ENCODE measurements at regions not wholly inside any gene's neighbourhood (a gene's known extent, or its start where the extent isn't known, plus 50 kb on each side); places are given as distances from the start of the nearest gene placed in this dataset.

- Histone ChIP-seq H4K20me1 (no peaks in the 10 kb centered on the region), H3K4me3 (no peak overlapping the region), H3K36me3 (no peaks in the 10 kb centered on the region), H3K9ac (no peak overlapping the region), H3K27ac (no peak overlapping the region), H3K27me3 (no peaks in the 10 kb centered on the region), H3K9me3 (no peaks in the 10 kb centered on the region), H3K4me2 (no peak overlapping the region), H3K4me1 (no peaks in the 10 kb centered on the region)
- no peak for TF ChIP-seq Cebpa-rat (IDR thresholded peaks at IDR 0.05)
These were observed 329.3 kb upstream of the ADCY2 start for GRCh38 chr5:7066471-7067235.

DNA sequence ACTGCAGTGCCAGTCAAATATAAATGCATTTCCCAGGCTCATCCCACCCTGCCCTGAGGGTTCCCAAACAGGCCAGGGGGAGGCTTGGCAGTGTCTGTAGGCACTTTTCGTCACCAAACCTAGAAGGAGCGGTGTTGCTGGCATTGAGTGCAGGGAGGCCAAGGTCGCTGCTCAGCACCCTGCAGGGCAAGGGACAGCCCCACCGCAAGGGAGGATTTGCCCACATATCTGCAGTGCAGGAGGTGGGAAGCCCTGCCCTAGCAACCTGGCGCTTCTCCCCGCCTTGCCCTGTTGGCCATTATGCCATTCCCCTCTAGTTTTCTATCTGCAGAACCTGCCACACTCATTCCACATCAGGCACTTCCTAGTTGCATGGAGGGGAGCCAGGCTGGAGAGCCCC lies 327.8 kb upstream of the ADCY2 start:
- no peaks in the 10 kb centered on the region for H3K4me1 ChIP-seq
- TF ChIP-seq Cebpa-rat (IDR thresholded peaks at IDR 0.05): no peak
- no peak overlapping the region for H3K27ac ChIP-seq
- no peak overlapping the region for H3K4me2 ChIP-seq
- H3K9me3 ChIP-seq: no peaks in the 10 kb centered on the region
- H3K27me3 ChIP-seq: no peaks in the 10 kb centered on the region
- H3K4me3 ChIP-seq: no peak overlapping the region
- H3K9ac ChIP-seq: no peak overlapping the region
- H4K20me1 ChIP-seq: no peaks in the 10 kb centered on the region
- H3K36me3 ChIP-seq: no peaks in the 10 kb centered on the region

GRCh38 chr5:7068899-7069298 lies 327.0 kb upstream of the ADCY2 start:
- Histone ChIP-seq H3K36me3 (no peaks in the 10 kb centered on the region), H3K4me2 (no peak overlapping the region), H4K20me1 (no peaks in the 10 kb centered on the region), H3K27ac (no peak overlapping the region), H3K4me3 (no peak overlapping the region), H3K4me1 (no peaks in the 10 kb centered on the region), H3K9ac (no peak overlapping the region), H3K27me3 (no peaks in the 10 kb centered on the region), H3K9me3 (no peaks in the 10 kb centered on the region)
- no peak for TF ChIP-seq Cebpa-rat (IDR thresholded peaks at IDR 0.05)

DNA sequence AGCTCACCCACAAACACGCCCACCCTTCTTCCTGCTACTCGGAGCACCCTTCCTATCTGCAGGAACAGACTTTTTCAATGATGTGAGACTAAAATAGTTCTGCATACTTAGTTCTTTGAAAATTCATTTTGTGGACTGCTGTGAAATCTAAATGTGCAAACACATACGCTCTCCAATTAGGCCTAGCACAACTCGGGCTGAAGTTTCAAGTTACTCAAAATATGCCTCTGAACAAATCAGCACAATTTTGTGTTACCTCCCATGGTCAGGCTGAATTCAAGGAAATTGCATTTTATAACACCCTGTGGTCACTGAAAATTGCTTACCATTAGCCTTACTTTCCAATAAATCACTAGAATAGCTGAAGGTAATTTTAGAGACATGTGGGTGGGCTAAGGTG lies 323.8 kb upstream of the ADCY2 start:
- no peaks in the 10 kb centered on the region for H3K4me1 ChIP-seq
- H3K4me2 ChIP-seq: no peak overlapping the region
- no peaks in the 10 kb centered on the region for H3K9me3 ChIP-seq
- no peak overlapping the region for H3K4me3 ChIP-seq
- H3K9ac ChIP-seq: no peak overlapping the region
- no peaks in the 10 kb centered on the region for H3K36me3 ChIP-seq
- TF ChIP-seq Cebpa-rat (IDR thresholded peaks at IDR 0.05): no peak
- H4K20me1 ChIP-seq: no peaks in the 10 kb centered on the region
- H3K27me3 ChIP-seq: no peaks in the 10 kb centered on the region
- no peak overlapping the region for H3K27ac ChIP-seq

DNA sequence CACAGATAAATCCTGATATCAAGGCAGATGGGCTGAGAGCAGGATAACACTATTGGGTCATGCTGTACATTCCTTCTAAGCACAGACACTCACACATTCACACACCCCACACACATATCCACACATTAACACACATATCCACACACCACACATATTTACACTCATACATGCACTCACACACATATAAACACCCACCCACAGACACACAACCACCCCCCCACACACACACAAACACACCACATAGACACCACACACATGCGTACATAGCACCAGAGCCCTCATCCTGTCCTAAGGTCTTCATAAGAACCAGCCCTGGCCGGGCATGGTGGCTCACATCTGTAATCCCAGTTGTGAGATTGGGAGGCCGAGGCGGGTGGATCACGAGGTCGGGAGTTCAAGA lies 322.3 kb upstream of the ADCY2 start:
- no peak for TF ChIP-seq Cebpa-rat (IDR thresholded peaks at IDR 0.05)
- Histone ChIP-seq H4K20me1 (no peaks in the 10 kb centered on the region), H3K9ac (no peak overlapping the region), H3K27me3 (no peaks in the 10 kb centered on the region), H3K4me1 (no peaks in the 10 kb centered on the region), H3K4me3 (no peak overlapping the region), H3K4me2 (no peak overlapping the region), H3K9me3 (no peaks in the 10 kb centered on the region), H3K36me3 (no peaks in the 10 kb centered on the region), H3K27ac (no peak overlapping the region)

GRCh38 chr5:7074176-7074575 lies 321.8 kb upstream of the ADCY2 start:
- no peaks in the 10 kb centered on the region for H3K27me3 ChIP-seq
- no peak overlapping the region for H3K4me2 ChIP-seq
- H3K27ac ChIP-seq: no peak overlapping the region
- H3K4me3 ChIP-seq: no peak overlapping the region
- TF ChIP-seq Cebpa-rat (IDR thresholded peaks at IDR 0.05): no peak
- no peaks in the 10 kb centered on the region for H3K36me3 ChIP-seq
- H3K9me3 ChIP-seq: no peaks in the 10 kb centered on the region
- no peaks in the 10 kb centered on the region for H4K20me1 ChIP-seq
- H3K4me1 ChIP-seq: no peaks in the 10 kb centered on the region
- no peak overlapping the region for H3K9ac ChIP-seq

GRCh38 chr5:7075470-7075869 lies 320.5 kb upstream of the ADCY2 start:
- no peak for TF ChIP-seq Cebpa-rat (IDR thresholded peaks at IDR 0.05)
- no peaks in the 10 kb centered on the region for H3K9me3 ChIP-seq
- H3K4me2 ChIP-seq: no peak overlapping the region
- H3K4me1 ChIP-seq: no peaks in the 10 kb centered on the region
- no peak overlapping the region for H3K9ac ChIP-seq
- H3K27ac ChIP-seq: no peak overlapping the region
- no peaks in the 10 kb centered on the region for H3K27me3 ChIP-seq
- H3K4me3 ChIP-seq: no peak overlapping the region
- no peaks in the 10 kb centered on the region for H3K36me3 ChIP-seq
- H4K20me1 ChIP-seq: no peaks in the 10 kb centered on the region

GRCh38 chr5:7078101-7078500 lies 317.8 kb upstream of the ADCY2 start:
- H4K20me1 ChIP-seq: no peaks in the 10 kb centered on the region
- H3K27ac ChIP-seq: no peak overlapping the region
- no peaks in the 10 kb centered on the region for H3K4me1 ChIP-seq
- H3K4me3 ChIP-seq: no peak overlapping the region
- H3K4me2 ChIP-seq: no peak overlapping the region
- H3K9me3 ChIP-seq: no peaks in the 10 kb centered on the region
- no peak overlapping the region for H3K9ac ChIP-seq
- no peaks in the 10 kb centered on the region for H3K27me3 ChIP-seq
- H3K36me3 ChIP-seq: no peaks in the 10 kb centered on the region
- no peak for TF ChIP-seq Cebpa-rat (IDR thresholded peaks at IDR 0.05)

DNA sequence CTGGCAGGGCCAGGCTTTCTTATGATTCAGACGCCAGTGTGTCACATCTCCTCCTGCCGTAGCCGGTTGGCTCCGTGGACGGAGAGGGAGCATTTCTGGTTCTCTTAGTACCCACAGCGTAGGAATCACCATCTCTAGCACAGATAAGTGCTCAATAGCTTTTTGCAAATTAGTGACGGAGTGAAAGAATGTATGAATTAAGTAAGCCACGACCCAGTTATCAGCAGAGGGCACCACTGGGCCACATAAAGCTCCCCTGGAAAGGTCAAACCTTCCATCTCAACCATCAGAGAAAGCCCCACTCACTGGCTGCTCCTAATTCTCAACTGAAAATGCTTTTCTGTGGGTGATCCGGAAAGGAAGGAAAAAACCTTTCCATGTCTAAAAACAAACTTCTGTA lies 317.0 kb upstream of the ADCY2 start:
- H4K20me1 ChIP-seq: no peaks in the 10 kb centered on the region
- no peak overlapping the region for H3K4me3 ChIP-seq
- no peak overlapping the region for H3K27ac ChIP-seq
- H3K4me2 ChIP-seq: no peak overlapping the region
- H3K4me1 ChIP-seq: no peaks in the 10 kb centered on the region
- no peaks in the 10 kb centered on the region for H3K27me3 ChIP-seq
- no peak for TF ChIP-seq Cebpa-rat (IDR thresholded peaks at IDR 0.05)
- no peak overlapping the region for H3K9ac ChIP-seq
- H3K36me3 ChIP-seq: no peaks in the 10 kb centered on the region
- H3K9me3 ChIP-seq: no peaks in the 10 kb centered on the region

DNA sequence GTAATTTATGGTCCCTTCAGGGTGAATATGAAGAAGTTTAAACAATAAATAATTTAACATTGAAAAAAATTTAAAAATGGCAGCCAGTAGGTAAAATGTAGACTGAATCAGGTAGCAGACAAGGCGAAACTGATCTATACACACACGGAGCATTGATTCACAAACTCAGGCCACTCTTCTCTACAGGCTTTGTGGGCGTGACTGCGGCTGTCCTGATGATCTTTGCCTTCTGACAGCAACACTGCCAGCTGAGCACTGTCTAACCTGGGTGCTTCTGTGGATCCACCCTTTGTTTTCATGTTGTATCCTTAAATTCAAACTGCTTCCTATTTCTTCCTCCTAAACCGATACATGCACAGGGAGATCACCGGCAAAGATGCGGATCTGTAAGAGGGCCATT lies 315.4 kb upstream of the ADCY2 start:
- Histone ChIP-seq H3K4me1 (no peaks in the 10 kb centered on the region), H3K27ac (no peak overlapping the region), H3K36me3 (no peaks in the 10 kb centered on the region), H3K4me3 (no peak overlapping the region), H3K27me3 (no peaks in the 10 kb centered on the region), H3K9ac (no peak overlapping the region), H3K9me3 (no peaks in the 10 kb centered on the region), H3K4me2 (no peak overlapping the region), H4K20me1 (no peaks in the 10 kb centered on the region)
- no peak for TF ChIP-seq Cebpa-rat (IDR thresholded peaks at IDR 0.05)
